Suppressor macrophage treated with lipopolysaccharide for 4 hours (primary cell): ENCODE measurements at regions not wholly inside any gene's neighbourhood (a gene's known extent, or its start where the extent isn't known, plus 50 kb on each side); places are given as distances from the start of the nearest gene placed in this dataset.
"Not testable (repeated sequence)": the region's sequence is repeated elsewhere in the genome, so short reads cannot be mapped to it uniquely, and the experiment has no call there.

Experiments
- DNase-seq: peaks from one replicate; pipeline ENCODE4 v3.0.0-alpha.2; 2020

GRCh38 chr2:194155431-194155830 is 1501.6 kb upstream of the SLC39A10 start:
- DNase-seq: no peak

GRCh38 chr2:194151231-194151630 is 1505.8 kb upstream of the SLC39A10 start:
- no peak for DNase-seq

GRCh38 chr2:194135463-194135862 is 1521.6 kb upstream of the SLC39A10 start:
- DNase-seq: no peak

- DNase-seq: no peak
Observed at GRCh38 chr2:194128810-194129209, 1528.2 kb upstream of the SLC39A10 start.

- DNase-seq: no peak
Observed at GRCh38 chr2:194126418-194126817, 1530.6 kb upstream of the SLC39A10 start.

GRCh38 chr2:194116861-194117260 is 1540.2 kb upstream of the SLC39A10 start:
- no peak for DNase-seq

- DNase-seq: no peak
Observed at GRCh38 chr2:194105358-194105757, 1551.7 kb upstream of the SLC39A10 start.

GRCh38 chr2:194104687-194105086 is 1552.3 kb upstream of the SLC39A10 start:
- peak; percentile 87 for DNase-seq

GRCh38 chr2:194103941-194104659 is 1552.9 kb upstream of the SLC39A10 start:
- DNase-seq: peak; percentile 21

- DNase-seq: peak; percentile 9
Observed at GRCh38 chr2:194102546-194102945, 1554.5 kb upstream of the SLC39A10 start.

GRCh38 chr2:194100201-194100600 is 1556.8 kb upstream of the SLC39A10 start:
- DNase-seq: no peak

GRCh38 chr2:194096402-194096801 is 1560.6 kb upstream of the SLC39A10 start:
- no peak for DNase-seq

- DNase-seq: no peak
Observed at GRCh38 chr2:194095359-194095758, 1561.7 kb upstream of the SLC39A10 start.

- no peak for DNase-seq
Observed at GRCh38 chr2:194090251-194090905, 1566.6 kb upstream of the SLC39A10 start.

- DNase-seq: no peak
Observed at GRCh38 chr2:194087089-194087958, 1569.7 kb upstream of the SLC39A10 start.

GRCh38 chr2:194086129-194086528 is 1570.9 kb upstream of the SLC39A10 start:
- no peak for DNase-seq

- DNase-seq: no peak
Observed at GRCh38 chr2:194079989-194080388, 1577.0 kb upstream of the SLC39A10 start.

- no peak for DNase-seq
Observed at GRCh38 chr2:194077366-194077765, 1579.7 kb upstream of the SLC39A10 start.

- no peak for DNase-seq
Observed at GRCh38 chr2:194062401-194062800, 1594.6 kb upstream of the SLC39A10 start.

GRCh38 chr2:194060269-194060668 is 1596.8 kb upstream of the SLC39A10 start:
- no peak for DNase-seq

- no peak for DNase-seq
Observed at GRCh38 chr2:194054313-194054712, 1602.7 kb upstream of the SLC39A10 start.

GRCh38 chr2:194044321-194044720 is 1612.7 kb upstream of the SLC39A10 start:
- DNase-seq: no peak

- DNase-seq: not testable (repeated sequence)
Observed at GRCh38 chr2:194021130-194021529, 1635.9 kb upstream of the SLC39A10 start.

GRCh38 chr2:194020155-194020554 is 1636.9 kb upstream of the SLC39A10 start:
- no peak for DNase-seq
